Posterior cingulate gyrus (tissue), 11 donors: ENCODE measurements at regions not wholly inside any gene's neighbourhood (a gene's known extent, or its start where the extent isn't known, plus 50 kb on each side); places are given as distances from the start of the nearest gene placed in this dataset.
"Not testable (repeated sequence)": the region's sequence is repeated elsewhere in the genome, so short reads cannot be mapped to it uniquely, and the experiment has no call there.

Source experiments
- DNase-seq, 10 donors: peaks; one replicate each; pipeline versions ENCODE4 v3.0.0 to v3.0.0-alpha.2; 2020 to 2021; ENCODE audit warnings: mixed read lengths in 3 of 10
- intact Hi-C: fragments of 100-400 bp; cut with DNase I; formaldehyde crosslinking; loops from one replicate; pipeline ENCODE4 v1.15.1; 2023

DNA sequence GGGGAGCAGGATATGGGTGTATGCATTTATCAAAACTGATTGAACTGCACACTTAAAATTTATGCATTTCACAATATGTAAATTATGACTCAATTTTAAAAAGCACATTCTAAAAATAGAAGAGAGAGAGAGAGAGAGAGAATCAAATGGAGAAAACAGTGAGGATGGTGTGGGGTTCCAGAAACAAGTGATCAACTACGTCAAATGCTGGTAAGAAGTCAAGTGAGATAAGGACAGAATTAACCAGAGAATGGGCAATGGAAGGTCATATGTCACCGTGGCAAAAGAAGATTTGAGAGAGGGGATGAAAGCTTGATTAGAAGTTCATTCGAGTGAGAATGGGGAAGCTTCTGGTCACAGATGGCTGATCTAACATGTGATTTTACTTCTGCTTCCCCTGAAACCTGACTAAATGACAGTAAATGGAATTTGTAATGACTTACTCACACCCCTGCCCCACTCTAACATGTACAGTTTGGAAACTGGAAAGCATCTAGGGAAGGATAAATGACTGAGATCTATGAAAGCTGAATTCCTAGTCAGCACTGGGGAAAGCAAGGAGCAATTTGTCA lies 276.5 kb upstream of the AMIGO2 start:
- no peak for DNase-seq
- intact Hi-C loops: no loop called here

DNA sequence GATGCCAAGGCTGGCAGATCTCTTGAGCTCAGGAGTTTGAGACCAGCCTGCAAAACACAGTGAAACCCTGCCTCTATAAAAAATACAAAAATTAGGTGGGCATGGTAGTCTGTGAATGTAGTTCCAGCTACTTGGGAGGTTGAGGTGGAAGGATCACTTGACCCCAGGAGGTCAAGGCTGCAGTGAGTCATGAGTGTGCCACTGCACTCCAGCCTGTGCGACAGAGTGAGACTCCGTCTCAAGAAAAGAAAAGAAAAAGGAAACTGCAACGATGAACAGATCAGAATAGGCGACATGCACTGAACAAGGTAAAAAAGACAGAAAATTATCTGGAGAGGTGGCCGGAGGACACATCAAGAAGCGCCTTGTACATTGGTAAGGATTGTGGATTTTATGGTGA lies 273.7 kb upstream of the AMIGO2 start:
- intact Hi-C loops: no loop called here
- DNase-seq: no peak

DNA sequence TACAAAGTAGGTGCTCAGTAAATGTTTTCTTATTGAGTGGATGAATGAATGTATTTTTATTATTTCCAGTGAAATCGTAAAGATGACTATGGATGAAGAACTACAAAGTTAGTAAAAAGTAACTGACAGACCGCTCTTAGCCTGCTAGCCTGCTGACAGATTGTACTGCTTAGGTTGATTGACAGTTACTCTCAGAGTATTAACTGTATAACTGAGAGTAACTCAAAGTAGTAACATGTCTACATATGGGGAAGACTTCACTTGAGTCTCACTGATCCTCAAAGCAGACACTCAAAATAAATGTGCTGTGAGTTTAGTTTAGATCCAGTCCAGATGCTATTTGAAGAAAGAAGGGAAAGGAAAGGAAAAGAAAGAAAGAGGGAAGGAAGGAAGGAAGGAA lies 272.3 kb upstream of the AMIGO2 start:
- intact Hi-C loops: no loop called here
- no peak for DNase-seq

DNA sequence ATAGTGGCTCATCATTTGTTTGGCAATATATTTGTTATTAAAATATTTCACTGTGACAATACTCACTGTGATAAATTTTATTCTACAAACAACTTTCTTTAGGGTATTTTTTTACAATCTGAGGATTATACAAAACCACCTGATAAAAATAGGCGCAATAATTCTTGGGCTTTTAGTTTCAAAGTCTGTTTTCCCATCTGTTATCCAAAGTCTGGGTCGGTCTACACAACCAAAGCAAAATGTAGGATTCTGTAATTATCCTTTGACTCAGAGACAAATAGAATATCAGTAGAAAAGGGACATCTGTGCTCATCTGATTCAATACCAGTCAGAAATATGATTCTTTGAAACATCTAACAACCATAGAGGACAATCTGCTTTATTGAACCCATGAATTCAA lies 271.8 kb upstream of the AMIGO2 start:
- intact Hi-C loops: no loop called here
- DNase-seq: no peak

DNA sequence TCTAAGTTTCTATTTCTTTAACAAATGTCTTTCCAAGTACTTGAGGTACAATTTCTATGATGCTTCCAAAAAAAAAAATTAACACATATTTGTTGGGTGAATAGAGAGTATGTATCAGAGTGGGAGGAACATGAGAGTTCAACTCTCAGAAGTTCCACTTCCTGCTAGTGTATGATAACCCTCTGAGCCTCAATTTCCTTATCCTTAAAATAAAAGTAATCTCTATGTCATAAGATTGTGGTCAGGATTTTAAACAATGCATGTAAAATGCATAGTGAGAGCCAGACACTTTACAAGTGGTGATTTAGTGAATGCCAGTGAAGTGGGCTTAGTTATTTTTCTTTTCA lies 270.3 kb upstream of the AMIGO2 start:
- intact Hi-C loops: no loop called here
- no peak for DNase-seq

DNA sequence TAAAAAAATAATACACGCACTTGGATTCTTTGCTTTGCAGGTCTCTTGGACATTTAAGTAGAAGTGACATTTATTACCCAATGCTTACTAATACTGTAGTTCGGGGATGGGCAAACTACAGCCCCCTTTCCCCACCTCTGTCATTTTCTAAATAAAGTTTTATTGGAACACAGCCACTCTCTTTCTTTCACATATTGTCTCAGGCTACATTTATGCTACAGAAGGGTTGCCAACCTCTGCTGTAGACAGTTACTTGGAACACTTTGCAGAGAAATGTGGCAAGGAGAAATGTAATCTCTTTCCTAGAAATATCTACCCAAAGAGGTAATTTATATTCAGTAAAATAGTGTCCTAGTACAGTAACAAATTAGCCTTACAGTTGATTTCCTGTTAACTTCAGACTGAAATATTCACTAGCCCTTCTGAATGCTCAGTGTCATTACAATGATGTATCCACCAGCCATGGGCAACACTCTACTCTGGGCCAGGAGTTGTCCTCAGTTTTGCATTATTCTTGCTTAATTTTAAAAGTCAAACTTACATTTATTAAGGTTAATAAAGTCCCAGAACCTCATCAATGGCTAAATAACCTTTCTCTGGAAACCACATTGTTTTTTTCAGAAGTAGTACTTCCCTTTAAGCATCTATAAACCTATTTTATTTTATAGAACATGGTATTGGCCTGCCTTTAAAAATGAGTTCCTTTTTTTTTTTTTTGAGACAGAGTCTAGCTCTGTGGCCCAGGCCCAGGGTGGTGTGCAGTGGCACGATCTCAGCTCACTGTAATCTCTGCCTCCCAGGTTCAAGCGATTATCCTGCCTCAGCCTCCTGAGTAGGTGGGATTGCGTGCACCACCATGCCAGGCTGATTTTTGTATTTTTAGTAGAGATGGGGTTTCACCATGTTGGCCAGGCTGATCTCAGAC lies 269.6 kb upstream of the AMIGO2 start:
- DNase-seq: no peak
- intact Hi-C loops: no loop called here

DNA sequence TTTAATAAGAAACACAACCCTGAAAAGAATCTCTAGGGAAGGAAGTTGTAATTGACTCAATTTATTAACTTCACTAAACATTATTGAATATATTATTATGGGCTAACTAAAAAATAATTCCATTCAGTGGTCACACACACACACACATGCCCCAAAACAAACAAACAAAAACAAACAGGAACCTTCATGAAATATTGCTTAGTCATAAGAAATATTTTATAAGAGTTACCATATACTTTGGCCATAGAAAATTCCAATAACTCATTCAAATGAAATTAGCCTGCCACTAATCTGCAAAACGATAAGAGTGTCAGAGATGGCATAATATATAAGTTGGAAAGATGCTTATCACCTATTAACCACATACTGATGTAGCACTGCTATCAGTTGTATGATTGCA lies 268.4 kb upstream of the AMIGO2 start:
- no peak for DNase-seq

DNA sequence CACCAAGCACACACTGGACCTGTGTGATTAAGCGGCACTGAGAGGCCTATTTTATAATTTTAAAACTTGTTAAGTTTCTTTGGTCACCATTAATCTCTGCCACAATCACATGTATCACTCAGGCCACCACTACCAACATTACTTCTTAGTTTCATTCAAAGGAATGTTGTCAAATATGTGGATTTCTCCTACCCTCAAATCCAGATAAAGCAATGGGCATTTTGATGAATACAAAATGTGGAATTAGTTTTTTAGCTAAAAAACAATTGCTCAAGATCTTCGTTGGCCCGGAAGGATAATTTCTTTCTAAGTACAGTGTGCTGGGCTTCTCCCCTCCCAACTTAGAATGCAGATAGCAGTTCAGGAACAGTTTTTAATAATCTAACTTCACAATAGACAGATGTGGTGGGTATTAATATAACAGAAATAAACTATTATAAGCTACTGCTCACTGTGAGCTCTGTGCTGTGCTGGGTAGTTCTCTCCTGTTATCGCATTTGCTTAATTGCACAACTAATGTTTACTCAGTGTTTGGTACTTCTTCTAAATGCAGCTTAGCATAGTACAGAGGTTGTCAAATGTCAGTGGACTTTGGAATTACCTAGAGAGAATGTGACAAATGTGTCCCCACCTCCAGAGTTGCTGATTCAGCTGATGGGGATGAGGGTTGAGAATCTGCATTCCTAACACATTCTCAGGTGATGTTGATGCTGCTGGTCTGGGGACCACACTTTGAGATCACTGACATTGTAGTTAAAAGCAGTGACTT lies 266.7 kb upstream of the AMIGO2 start:
- DNase-seq: no peak
- intact Hi-C loops: no loop called here

More for the DNA sequence above, 268.4 kb upstream of the AMIGO2 start:
- intact Hi-C loops: no loop called here

DNA sequence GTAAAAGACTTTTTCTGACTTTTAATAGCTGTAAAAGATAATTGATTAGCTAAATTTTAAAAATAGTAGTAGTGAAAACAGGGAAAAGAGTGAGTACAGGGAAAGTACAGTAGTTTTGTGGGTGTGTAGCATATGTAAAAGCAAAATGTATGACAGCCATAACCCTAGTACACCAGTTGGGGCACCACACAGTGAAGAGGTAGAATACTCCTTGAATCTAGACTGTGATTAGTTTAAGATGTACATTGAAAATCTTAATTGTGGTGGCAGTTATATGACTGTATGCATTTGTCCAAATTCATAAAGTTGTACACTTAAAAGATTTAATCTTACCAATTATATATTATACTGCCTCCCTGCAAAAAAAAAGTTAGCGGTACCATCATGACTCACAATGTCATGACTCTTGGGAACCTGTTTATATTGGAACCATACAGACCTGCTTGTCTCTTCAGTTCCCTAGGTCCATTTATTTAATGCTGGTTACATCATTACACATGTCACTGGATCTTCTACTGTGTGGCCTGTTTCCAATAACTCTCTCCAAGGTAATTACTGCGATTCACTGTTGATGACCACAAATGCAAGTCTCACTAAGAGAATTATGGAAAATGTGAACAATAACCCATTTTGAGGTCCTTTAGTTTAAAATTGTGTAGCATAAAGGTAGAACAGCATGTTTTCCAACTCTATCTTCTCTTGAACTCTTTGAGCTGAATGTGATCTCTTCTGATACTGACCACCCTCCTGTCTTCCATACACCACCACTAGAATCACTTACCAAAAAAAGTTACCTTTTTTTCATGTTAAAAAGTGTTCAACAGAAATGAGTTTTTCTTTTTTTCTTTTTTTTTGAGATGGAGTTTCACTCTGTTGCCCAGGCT lies 264.2 kb upstream of the AMIGO2 start:
- intact Hi-C loops: no loop called here

DNA sequence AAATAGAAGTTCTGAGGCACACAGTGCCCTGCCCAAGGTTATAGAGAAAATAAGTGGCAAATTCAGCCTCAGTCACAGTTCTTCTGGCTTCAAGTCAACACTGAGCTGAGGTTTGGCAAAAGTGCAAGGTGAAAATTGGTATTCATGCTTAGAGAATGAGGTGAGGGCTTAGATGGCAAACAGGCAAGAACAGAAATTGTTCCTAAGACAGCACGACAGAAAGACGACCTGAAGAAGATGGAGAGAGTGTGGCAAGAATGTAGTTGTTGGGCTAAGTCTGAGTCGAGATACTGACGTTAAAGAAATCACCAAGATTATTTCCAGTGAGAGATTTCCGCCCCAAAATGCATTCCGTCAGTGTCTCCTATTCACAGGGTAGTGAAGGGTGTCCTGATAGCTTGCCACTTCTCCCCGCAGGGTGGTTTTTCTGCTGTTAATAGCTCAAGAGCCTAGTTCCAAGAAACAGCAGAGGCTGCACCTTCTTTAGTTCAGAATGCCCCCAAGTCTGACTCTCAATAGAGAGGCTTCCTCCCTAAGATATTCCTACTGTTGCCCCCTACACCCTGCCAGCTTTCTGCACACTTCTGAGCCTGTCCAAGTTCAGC lies 260.8 kb upstream of the AMIGO2 start:
- intact Hi-C loops: no loop called here
- no peak for DNase-seq

More for the DNA sequence above, 264.2 kb upstream of the AMIGO2 start:
- DNase-seq: no peak

DNA sequence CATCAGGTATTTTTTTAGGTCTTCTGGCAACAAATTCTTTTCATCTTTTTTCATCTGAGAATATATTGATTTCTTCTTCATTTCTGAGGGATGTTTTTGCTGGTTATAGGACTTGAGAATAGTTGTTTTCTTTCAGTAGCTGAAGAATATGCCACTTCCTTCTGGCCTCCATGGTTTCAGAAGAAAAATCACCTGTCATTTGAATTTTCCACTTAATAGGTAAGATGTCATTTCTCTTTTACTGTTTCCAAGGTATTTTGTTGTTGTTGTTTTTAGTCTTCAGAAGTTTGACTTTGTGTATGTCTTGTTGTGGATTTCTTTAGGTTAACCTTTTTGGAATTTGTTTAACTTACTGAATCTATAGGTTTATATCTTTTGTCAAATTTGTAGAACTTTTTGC lies 257.8 kb upstream of the AMIGO2 start:
- intact Hi-C loops: no loop called here
- DNase-seq: no peak

DNA sequence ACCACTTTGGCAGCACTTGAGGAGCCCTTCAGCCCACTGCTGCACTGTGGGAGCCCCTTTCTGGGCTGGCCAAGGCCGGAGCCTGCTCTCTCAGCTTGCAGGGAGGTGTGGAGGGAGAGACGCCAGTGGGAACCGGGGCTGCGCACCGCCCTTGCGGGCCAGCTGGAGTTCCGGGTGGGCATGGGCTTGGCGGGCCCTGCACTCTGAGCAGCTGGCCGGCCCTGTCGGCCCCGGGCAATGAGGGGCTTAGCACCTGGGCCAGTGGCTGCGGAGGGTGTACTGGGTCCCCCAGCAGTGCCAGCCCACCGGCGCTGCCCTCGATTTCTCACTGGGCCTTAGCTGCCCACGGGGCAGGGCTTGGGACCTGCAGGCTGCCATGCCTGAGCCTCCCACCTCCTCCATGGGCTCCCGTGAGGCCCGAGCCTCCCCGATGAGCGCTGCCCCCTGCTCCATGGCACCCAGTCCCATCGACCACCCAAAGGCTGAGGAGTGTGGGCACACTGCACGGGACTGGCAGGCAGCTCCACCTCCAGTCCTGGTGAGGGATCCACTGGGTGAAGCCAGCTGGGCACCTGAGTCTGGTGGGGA lies 253.6 kb upstream of the AMIGO2 start:
- peak in 1 of 10 donors; percentile 80 for DNase-seq

DNA sequence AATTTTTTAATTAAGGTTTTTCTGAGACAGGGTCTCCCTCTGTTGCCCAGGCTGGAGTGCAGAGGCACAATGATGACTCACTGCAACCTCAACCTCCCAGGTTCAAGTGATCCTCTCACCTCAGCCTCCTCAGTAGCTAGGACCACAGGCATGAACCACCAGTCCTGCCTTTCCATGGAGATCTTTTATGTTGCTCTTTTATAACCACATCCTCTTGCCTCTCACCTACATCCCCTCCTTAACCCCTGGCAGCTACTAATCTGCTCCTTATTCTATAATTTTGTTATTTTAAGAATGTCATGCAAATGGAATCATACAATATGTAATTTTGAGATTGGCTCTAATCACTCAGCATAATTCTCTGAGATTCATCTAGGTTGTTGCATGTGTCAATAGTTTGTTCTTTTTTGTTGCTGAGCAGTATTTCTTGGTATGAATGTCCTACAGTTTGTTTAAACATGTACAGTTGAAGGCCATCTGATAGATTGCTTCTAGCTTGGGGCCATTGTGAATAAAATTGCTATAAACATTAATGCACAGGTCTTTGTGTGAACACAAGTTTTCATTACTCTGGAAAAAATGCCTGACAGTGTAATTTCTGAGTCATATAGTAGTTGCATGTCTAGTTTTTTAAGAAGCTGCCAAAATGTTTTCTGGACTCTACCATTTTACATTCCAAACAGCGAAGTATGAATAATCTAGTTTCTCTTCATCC lies 249.2 kb upstream of the AMIGO2 start:
- DNase-seq: no peak
- intact Hi-C loops: no loop called here

More for the DNA sequence above, 253.6 kb upstream of the AMIGO2 start:
- intact Hi-C loops: not testable (repeated sequence)

DNA sequence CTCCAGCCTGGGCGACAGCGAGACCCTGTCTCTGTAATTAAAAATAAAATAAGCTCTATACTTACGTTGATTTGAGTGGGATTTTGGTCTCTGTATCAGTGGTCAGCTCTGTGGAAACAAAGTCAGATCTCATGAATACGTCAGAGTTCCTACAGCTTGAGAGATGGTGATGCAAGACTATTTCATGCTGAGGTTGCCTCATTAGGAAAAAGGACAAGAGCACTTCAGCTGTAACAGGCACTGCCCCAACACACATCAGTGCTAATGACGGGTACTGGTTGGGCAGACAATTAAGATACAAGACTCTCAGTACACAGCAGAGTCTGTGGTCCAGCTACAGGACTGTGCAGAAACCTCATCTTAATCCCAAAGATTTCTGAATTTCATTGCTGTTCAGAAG lies 246.4 kb upstream of the AMIGO2 start:
- intact Hi-C loops: no loop called here
- no peak for DNase-seq

DNA sequence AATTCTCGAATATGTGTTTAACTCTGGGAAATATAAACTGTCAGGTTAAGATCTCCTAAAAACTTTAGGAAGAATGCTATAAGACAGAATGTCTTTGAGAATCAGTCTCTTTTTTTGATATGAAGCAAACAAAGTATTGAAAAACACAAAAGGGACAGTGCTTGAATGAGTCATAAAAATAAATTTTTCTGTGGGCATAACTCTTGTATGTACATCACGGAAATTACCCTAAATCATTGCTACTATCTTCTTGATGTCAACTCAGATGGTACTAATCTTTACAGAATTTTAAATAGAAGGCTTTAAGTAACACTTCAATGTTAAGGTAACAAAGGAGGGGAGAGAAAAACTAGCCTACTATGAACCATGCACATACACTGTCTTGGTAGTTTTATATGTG lies 244.0 kb upstream of the AMIGO2 start:
- no peak for DNase-seq
- intact Hi-C loops: no loop called here

DNA sequence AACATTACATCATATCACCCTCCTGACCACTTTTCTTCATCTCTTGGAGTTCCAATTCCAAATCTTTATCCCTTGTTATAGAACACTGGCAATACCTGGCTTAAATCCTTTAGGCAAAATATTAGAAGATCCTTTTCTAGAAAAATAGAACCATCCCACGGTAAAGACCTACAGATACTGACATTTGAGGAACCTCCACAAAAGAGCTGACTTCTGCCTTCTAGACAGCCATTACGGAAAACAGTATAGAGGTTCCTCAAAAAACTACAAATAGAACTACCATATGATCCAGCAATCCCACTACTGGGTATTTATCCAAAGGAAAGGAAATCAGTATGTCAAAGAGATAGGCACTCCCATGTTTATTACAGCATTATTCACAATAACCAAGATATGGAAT lies 241.7 kb upstream of the AMIGO2 start:
- DNase-seq: no peak
- intact Hi-C loops: no loop called here

DNA sequence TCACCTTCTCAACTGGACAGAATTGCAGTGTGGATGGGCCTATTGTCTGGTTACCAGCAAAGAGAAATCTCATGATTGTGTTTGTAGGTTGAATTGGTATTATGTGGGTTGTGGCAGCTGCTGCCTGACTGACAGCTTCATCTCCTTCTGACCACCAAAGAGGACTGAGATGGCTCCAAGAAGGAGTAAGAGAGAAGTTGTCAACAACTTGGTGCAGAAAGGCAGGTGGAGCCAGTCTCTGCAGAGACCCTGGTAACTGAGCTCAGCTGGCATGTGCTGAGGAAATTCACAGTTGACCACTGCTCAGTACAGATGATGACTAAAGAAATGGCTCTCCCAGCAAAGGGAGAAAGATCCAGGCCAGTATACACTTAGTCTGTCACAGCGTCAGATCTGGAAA lies 240.0 kb upstream of the AMIGO2 start:
- intact Hi-C loops: no loop called here
- DNase-seq: no peak

DNA sequence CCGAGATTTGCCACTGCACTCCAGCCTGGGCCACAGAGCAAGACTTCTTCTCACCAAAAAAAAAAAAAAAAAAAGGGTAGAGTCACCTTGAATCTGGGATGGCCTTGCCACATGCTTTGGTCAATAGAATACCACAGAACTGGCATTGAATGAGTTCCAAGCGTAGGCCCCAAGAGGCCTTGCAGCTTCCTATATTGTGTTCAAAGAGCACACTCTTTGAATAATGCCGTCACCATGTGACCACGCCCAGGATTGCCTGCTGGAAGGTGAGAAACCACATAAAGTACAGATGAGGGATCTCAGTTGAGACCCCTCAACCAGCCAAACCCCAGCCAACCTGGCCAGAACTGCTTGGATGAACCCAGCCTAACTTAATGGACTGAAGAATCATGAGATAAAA lies 239.2 kb upstream of the AMIGO2 start:
- intact Hi-C loops: no loop called here
- no peak for DNase-seq
